ENCODE measurements at regions not wholly inside any gene's neighbourhood (a gene's known extent, or its start where the extent isn't known, plus 50 kb on each side); places are given as distances from the start of the nearest gene placed in this dataset.

GRCh38 chr2:59947917-59948541, 605.4 kb downstream of the BCL11A start:
- TF ChIP-seq EP300 (IDR thresholded peaks at IDR 0.05) = no peak
- TF ChIP-seq CTCF (IDR thresholded peaks at IDR 0.05) = no peak
- TF ChIP-seq POLR2A (IDR thresholded peaks at IDR 0.05) = no peak
